H1 (cell line): ENCODE measurements at regions not wholly inside any gene's neighbourhood (a gene's known extent, or its start where the extent isn't known, plus 50 kb on each side); places are given as distances from the start of the nearest gene placed in this dataset.
"Not testable (repeated sequence)": the region's sequence is repeated elsewhere in the genome, so short reads cannot be mapped to it uniquely, and the experiment has no call there.

ENCODE experiments used
- CTCF ChIA-PET: fragments of 300-600 bp; sonication (Branson Sonifier 250); formaldehyde crosslinking; loops from one replicate; lab custom pipeline; 2021; ENCODE audit not compliant: partially characterized antibody; lab: Charles Lee
- POLR2A ChIA-PET: fragments of 300-600 bp; sonication (Branson Sonifier 250); formaldehyde crosslinking; loops from one replicate; lab custom pipeline; 2021; ENCODE audit warnings: inconsistent platforms; ENCODE audit not compliant: partially characterized antibody; lab: Charles Lee
- DNase-seq, 2 experiments: peaks; one replicate each; pipeline versions ENCODE4 v3.0.0 to v3.0.0-alpha.2; 2010 to 2022; ENCODE audit warnings: low spot score in 2 of 2, low read depth in 1 of 2, mixed read lengths in 1 of 2
- FAIRE-seq: peaks from 2 replicates; lab custom pipeline; 2011; peaks lifted over from hg19 to GRCh38; lab: Jason Lieb, UNC
- H2AFZ ChIP-seq: 2 replicates; pipeline ENCODE4 v1.8.1; 2012; ENCODE audit warnings: low read length, inconsistent platforms
- H2AK5ac ChIP-seq: 2 replicates; pipeline ENCODE4 v1.6.1; 2013; ENCODE audit warnings: low read depth, low read length
- H2BK120ac ChIP-seq: replicated peaks from 2 replicates; pipeline ENCODE3; 2013; ENCODE audit warnings: low read depth, low read length, inconsistent platforms
- H2BK12ac ChIP-seq: 2 replicates; pipeline ENCODE4 v1.6.1; 2013; ENCODE audit warnings: low read depth, low read length
- H2BK15ac ChIP-seq: 2 replicates; pipeline ENCODE4 v1.6.1; 2013; ENCODE audit warnings: low read length
- H2BK20ac ChIP-seq: 2 replicates; pipeline ENCODE4 v1.6.1; 2013; ENCODE audit warnings: low read length
- H2BK5ac ChIP-seq: 2 replicates; pipeline ENCODE4 v1.6.1; 2013; ENCODE audit warnings: low read depth, low read length
- H3K14ac ChIP-seq: 2 replicates; pipeline ENCODE4 v1.6.1; 2013; ENCODE audit warnings: inconsistent platforms; ENCODE audit not compliant: insufficient read length
- H3K18ac ChIP-seq: 2 replicates; pipeline ENCODE4 v1.6.1; 2013; ENCODE audit warnings: low read length; ENCODE audit errors: extremely low read depth
- H3K23ac ChIP-seq: 2 replicates; pipeline ENCODE4 v1.6.1; 2013; ENCODE audit warnings: inconsistent platforms; ENCODE audit not compliant: insufficient read length
- H3K23me2 ChIP-seq: 2 replicates; pipeline ENCODE4 v1.6.1; 2013; ENCODE audit warnings: low read depth, low read length
- H3K27ac ChIP-seq: 2 replicates; pipeline ENCODE4 v1.6.1; 2011; ENCODE audit warnings: low read depth, low read length, inconsistent platforms
- H3K27me3 ChIP-seq, 4 experiments: replicated peaks in 1 of 4; 1 replicate in 1 of 4; 2 replicates in 3 of 4; pipeline versions ENCODE4 v1.6.1 to v1.8.1; 2011 to 2013; ENCODE audit warnings: low read length in 3 of 4, mild to moderate bottlenecking in 3 of 4, inconsistent platforms in 2 of 4, mixed read lengths in 2 of 4, moderate library complexity in 1 of 4; ENCODE audit not compliant: control insufficient read depth in 3 of 4, insufficient read depth in 3 of 4; ENCODE audit errors: extremely low read depth in 1 of 4
- H3K36me3 ChIP-seq, 4 experiments: 2 replicates each; pipeline versions ENCODE4 v1.6.1 to v1.8.1; 2011 to 2013; ENCODE audit warnings: mild to moderate bottlenecking in 4 of 4, low read length in 3 of 4, moderate library complexity in 2 of 4, control low read depth in 1 of 4, inconsistent platforms in 1 of 4; ENCODE audit not compliant: insufficient read depth in 4 of 4, control insufficient read depth in 2 of 4
- H3K4ac ChIP-seq: replicated peaks from 2 replicates; pipeline ENCODE3; 2013; ENCODE audit warnings: low read length, low read depth, mixed read lengths, inconsistent platforms; ENCODE audit not compliant: insufficient read length
- H3K4me1 ChIP-seq, 4 experiments: replicated peaks in 1 of 4; 1 replicate in 1 of 4; 2 replicates in 3 of 4; pipeline versions ENCODE4 v1.6.1 to v1.8.1; 2011 to 2013; ENCODE audit warnings: low read length in 3 of 4, inconsistent platforms in 2 of 4, mixed read lengths in 1 of 4; ENCODE audit not compliant: insufficient read depth in 4 of 4, control insufficient read depth in 3 of 4
- H3K4me2 ChIP-seq, 2 experiments: 2 replicates each; pipeline versions ENCODE4 v1.6.1 to v1.8.1; 2011 to 2013; ENCODE audit warnings: low read depth in 2 of 2, low read length in 2 of 2, control low read depth in 1 of 2, inconsistent platforms in 1 of 2, mild to moderate bottlenecking in 1 of 2; ENCODE audit not compliant: insufficient read depth in 1 of 2
- H3K4me3 ChIP-seq, 4 experiments: fragments of 200-600, 300-600 bp in 1 of 4; sonication (generic), shearing (Covaris generic), sonication (Bioruptor Twin) in 1 of 4; 2 replicates each; pipeline versions ENCODE4 v1.5.1 to v1.8.1; 2011 to 2016; ENCODE audit warnings: low read length in 4 of 4, low read depth in 3 of 4, control low read depth in 2 of 4, inconsistent platforms in 2 of 4, mild to moderate bottlenecking in 2 of 4, mixed read lengths in 1 of 4, moderate library complexity in 1 of 4; ENCODE audit not compliant: insufficient read depth in 2 of 4; ENCODE audit errors: extremely low read depth in 1 of 4
- H3K56ac ChIP-seq: replicated peaks from 2 replicates; pipeline ENCODE3; 2013; ENCODE audit warnings: low read depth, mild to moderate bottlenecking, mixed read lengths, low read length, inconsistent platforms; ENCODE audit not compliant: insufficient read length
- H3K79me1 ChIP-seq: 2 replicates; pipeline ENCODE4 v1.6.1; 2013; ENCODE audit warnings: low read depth, low read length, control low read depth
- H3K79me2 ChIP-seq, 2 experiments: 2 replicates each; pipeline versions ENCODE4 v1.6.1 to v1.8.1; 2012 to 2013; ENCODE audit warnings: low read length in 2 of 2, mild to moderate bottlenecking in 2 of 2, inconsistent platforms in 1 of 2; ENCODE audit not compliant: insufficient read depth in 2 of 2, control insufficient read depth in 1 of 2
- H3K9ac ChIP-seq, 4 experiments: replicated peaks in 1 of 4; 1 replicate in 1 of 4; 2 replicates in 3 of 4; pipeline versions ENCODE4 v1.6.1 to v1.8.1; 2011 to 2013; ENCODE audit warnings: low read depth in 3 of 4, low read length in 3 of 4, control low read depth in 2 of 4, mild to moderate bottlenecking in 2 of 4, moderate library complexity in 2 of 4, inconsistent platforms in 1 of 4; ENCODE audit errors: extremely low read depth in 1 of 4
- H3K9me3 ChIP-seq, 2 experiments: 2 replicates each; pipeline versions ENCODE4 v1.6.1 to v1.8.1; 2012 to 2013; ENCODE audit warnings: mild to moderate bottlenecking in 2 of 2, moderate library complexity in 2 of 2, control low read depth in 1 of 2, inconsistent platforms in 1 of 2, low read depth in 1 of 2, low read length in 1 of 2, mixed read lengths in 1 of 2; ENCODE audit not compliant: insufficient read depth in 2 of 2
- H4K20me1 ChIP-seq, 2 experiments: replicated peaks in 1 of 2; 2 replicates each; pipeline versions ENCODE3 to v1.8.1; 2011 to 2013; ENCODE audit warnings: inconsistent platforms in 2 of 2, low read length in 2 of 2, mild to moderate bottlenecking in 1 of 2; ENCODE audit not compliant: insufficient read depth in 2 of 2, control insufficient read depth in 1 of 2
- H4K5ac ChIP-seq: 2 replicates; pipeline ENCODE4 v1.6.1; 2013; ENCODE audit warnings: low read length, low read depth, mixed read lengths, inconsistent platforms; ENCODE audit not compliant: insufficient read length
- H4K8ac ChIP-seq: 2 replicates; pipeline ENCODE4 v1.8.0; 2013; ENCODE audit warnings: mild to moderate bottlenecking, moderate library complexity, low read length, inconsistent platforms; ENCODE audit not compliant: insufficient read depth; ENCODE audit errors: extremely low read depth
- H4K91ac ChIP-seq: replicated peaks from 2 replicates; pipeline ENCODE3; 2013; ENCODE audit warnings: low read length, mixed read lengths, inconsistent platforms; ENCODE audit not compliant: insufficient read length
- WGBS, 2 experiments: shearing (Covaris generic) in 1 of 2; methylation state at CpG; one replicate each; pipeline versions ENCODE4 v1.1.6 to v1.1.7; 2013 to 2015; ENCODE audit warnings: low lambda C conversion rate in 2 of 2, mixed read lengths in 2 of 2, inconsistent platforms in 1 of 2, low coverage in 1 of 2, missing lambda C conversion rate in 1 of 2; ENCODE audit not compliant: insufficient replicate concordance in 2 of 2, insufficient coverage in 1 of 2, insufficient read length in 1 of 2; ENCODE audit errors: extremely low coverage in 1 of 2, missing lambda C conversion rate in 1 of 2; 5-methylcytosine and 5-hydroxymethylcytosine counted together

DNA sequence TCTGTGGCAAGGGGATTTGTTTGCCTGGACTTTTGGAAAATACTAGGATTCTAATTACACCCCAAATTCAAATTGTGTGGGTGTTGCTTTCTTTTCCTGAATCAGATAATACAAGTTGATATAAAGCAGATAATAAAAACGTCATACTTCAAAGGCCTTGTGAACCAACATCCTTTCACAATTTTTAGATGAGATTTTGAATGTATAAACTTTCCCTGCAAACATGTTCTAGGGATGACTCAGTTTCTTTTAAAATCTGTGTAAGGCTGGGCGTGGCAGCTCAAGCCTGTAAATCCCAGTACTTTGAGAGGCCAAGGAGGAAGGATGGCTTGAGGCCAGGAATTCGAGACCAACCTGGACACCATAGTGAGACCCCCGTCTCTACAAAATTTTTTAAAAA lies 182.4 kb downstream of the C12orf75 start:
- H3K79me2 ChIP-seq, H3K4me1 ChIP-seq, H3K27me3 ChIP-seq, H3K36me3 ChIP-seq, H3K9me3 ChIP-seq, H4K8ac ChIP-seq, H2BK15ac ChIP-seq, H3K14ac ChIP-seq, H2BK5ac ChIP-seq, H3K56ac ChIP-seq, H2AFZ ChIP-seq, H3K4ac ChIP-seq, H3K4me3 ChIP-seq, H2BK20ac ChIP-seq, DNase-seq, H4K91ac ChIP-seq, H4K20me1 ChIP-seq, H3K9ac ChIP-seq, H3K23me2 ChIP-seq, H2BK12ac ChIP-seq, H3K23ac ChIP-seq, H3K27ac ChIP-seq, H3K4me2 ChIP-seq, H2BK120ac ChIP-seq, H3K18ac ChIP-seq, H3K79me1 ChIP-seq, POLR2A ChIA-PET, H2AK5ac ChIP-seq, H4K5ac ChIP-seq: not testable (repeated sequence)
- FAIRE-seq: peak; percentile 24
- CTCF ChIA-PET: interaction anchor here (0.5 to 1.2 kb wide), 2 partner anchors 22 to 103 kb away, joined by 3 to 4 read pairs; no protein-coding TSS in a partner anchor
- WGBS, 2 experiments: 85% methylated on average over 4 of the region's 4 CpGs; no CpG with 5 or more reads in 1 of the 2 experiments
